Fibroblast of lung (primary cell): ENCODE measurements at regions not wholly inside any gene's neighbourhood (a gene's known extent, or its start where the extent isn't known, plus 50 kb on each side); places are given as distances from the start of the nearest gene placed in this dataset.

Experiments
- DNase-seq, 2 donors: peaks; one replicate each; pipeline versions ENCODE4 v3.0.0 to v3.0.0-alpha.2; 2010; ENCODE audit warnings: low read depth in 2 of 2
- H2AFZ ChIP-seq: 2 replicates; pipeline ENCODE4 v1.5.1; 2012; ENCODE audit warnings: low read length, control low read depth, inconsistent platforms
- H3K27ac ChIP-seq: 2 replicates; pipeline ENCODE4 v1.5.1; 2011; ENCODE audit warnings: low read length, control low read depth; ENCODE audit not compliant: insufficient read depth
- H3K27me3 ChIP-seq: 2 replicates; pipeline ENCODE4 v1.5.1; 2011; ENCODE audit warnings: mild to moderate bottlenecking, low read length; ENCODE audit not compliant: control insufficient read depth, insufficient read depth
- H3K36me3 ChIP-seq: 2 replicates; pipeline ENCODE4 v1.5.1; 2011; ENCODE audit warnings: low read length; ENCODE audit not compliant: control insufficient read depth, insufficient read depth
- H3K4me1 ChIP-seq: 2 replicates; pipeline ENCODE4 v1.5.1; 2011; ENCODE audit warnings: low read length; ENCODE audit not compliant: control insufficient read depth, insufficient read depth; ENCODE audit errors: extremely low read depth
- H3K4me2 ChIP-seq: 2 replicates; pipeline ENCODE4 v1.5.1; 2011; ENCODE audit warnings: low read length, control low read depth; ENCODE audit not compliant: insufficient read depth; ENCODE audit errors: extremely low read depth
- H3K4me3 ChIP-seq, 4 experiments: fragments of 200-600 bp in 1 of 4; sonication (generic) in 1 of 4; replicated peaks in 1 of 4; 2 replicates each; pipeline ENCODE4 v1.5.1; 2011 to 2016; ENCODE audit warnings: low read length in 4 of 4, low read depth in 3 of 4, mild to moderate bottlenecking in 3 of 4, control low read depth in 2 of 4, inconsistent platforms in 1 of 4, mixed read lengths in 1 of 4; ENCODE audit not compliant: insufficient read depth in 1 of 4; ENCODE audit errors: control extremely low read depth in 1 of 4
- H3K79me2 ChIP-seq: 2 replicates; pipeline ENCODE4 v1.5.1; 2012; ENCODE audit warnings: mild to moderate bottlenecking, low read length, inconsistent platforms; ENCODE audit not compliant: control insufficient read depth, insufficient read depth
- H3K9ac ChIP-seq: 2 replicates; pipeline ENCODE4 v1.5.1; 2011; ENCODE audit warnings: mild to moderate bottlenecking, low read length, control low read depth; ENCODE audit not compliant: insufficient read depth
- H3K9me3 ChIP-seq: 2 replicates; pipeline ENCODE4 v1.5.1; 2012; ENCODE audit warnings: low read depth, low read length; ENCODE audit not compliant: control insufficient read depth, insufficient read depth
- H4K20me1 ChIP-seq: 2 replicates; pipeline ENCODE4 v1.5.1; 2011; ENCODE audit warnings: low read length; ENCODE audit not compliant: control insufficient read depth, insufficient read depth; ENCODE audit errors: extremely low read depth
- EZH2 ChIP-seq: IDR thresholded peaks from 2 replicates; pipeline ENCODE4 v1.5.1; 2012; ENCODE audit warnings: low read length, control low read depth, mild to moderate bottlenecking; ENCODE audit errors: missing control alignments
- TF ChIP-seq, protein P1 (sequence below), 2 donors: IDR thresholded peaks in 1 of 2; conservative IDR thresholded peaks in 1 of 2; 1 replicate in 1 of 2; 2 replicates in 1 of 2; pipeline ENCODE4 v1.5.1; 2011 to 2012; ENCODE audit warnings: low read length in 2 of 2, control low read depth in 1 of 2, inconsistent platforms in 1 of 2, low read depth in 1 of 2, mild to moderate bottlenecking in 1 of 2

DNA sequence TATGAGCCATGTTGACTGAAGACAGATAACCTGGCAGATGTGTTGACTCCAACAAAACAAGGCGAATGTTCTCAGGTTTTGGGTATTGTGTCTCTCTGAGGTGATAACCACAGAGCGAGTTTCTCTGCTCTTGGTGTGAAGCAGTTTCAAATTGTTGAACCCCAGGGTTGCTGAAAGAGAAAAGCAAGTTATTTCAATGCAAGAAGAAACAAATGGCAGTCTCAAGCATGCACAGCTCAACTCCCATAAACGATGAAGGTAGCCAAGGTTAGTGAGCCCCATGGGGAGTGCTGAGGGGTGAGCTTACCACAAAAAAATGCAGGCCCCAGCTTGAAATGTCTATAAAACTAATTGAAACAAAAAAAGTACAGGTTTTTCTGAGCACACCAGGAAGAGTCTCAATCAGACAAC, 220.8 kb upstream of the DAPK1 start:
- Histone ChIP-seq H2AFZ (no peak overlapping the region), H3K27me3 (no peaks in the 10 kb centered on the region), H4K20me1 (no peaks in the 10 kb centered on the region), H3K27ac (no peak overlapping the region), H3K4me2 (no peak overlapping the region), H3K36me3 (no peaks in the 10 kb centered on the region), H3K4me1 (peaks cover 9% of the 10 kb centered on the region), H3K4me3 (no peak overlapping the region), H3K79me2 (no peaks in the 10 kb centered on the region), H3K9ac (no peak overlapping the region), H3K9me3 (no peaks in the 10 kb centered on the region)
- peak in 1 of 2 donors; percentile 70 for DNase-seq
- TF ChIP-seq EZH2 = no peak
- TF ChIP-seq, protein P1, sequence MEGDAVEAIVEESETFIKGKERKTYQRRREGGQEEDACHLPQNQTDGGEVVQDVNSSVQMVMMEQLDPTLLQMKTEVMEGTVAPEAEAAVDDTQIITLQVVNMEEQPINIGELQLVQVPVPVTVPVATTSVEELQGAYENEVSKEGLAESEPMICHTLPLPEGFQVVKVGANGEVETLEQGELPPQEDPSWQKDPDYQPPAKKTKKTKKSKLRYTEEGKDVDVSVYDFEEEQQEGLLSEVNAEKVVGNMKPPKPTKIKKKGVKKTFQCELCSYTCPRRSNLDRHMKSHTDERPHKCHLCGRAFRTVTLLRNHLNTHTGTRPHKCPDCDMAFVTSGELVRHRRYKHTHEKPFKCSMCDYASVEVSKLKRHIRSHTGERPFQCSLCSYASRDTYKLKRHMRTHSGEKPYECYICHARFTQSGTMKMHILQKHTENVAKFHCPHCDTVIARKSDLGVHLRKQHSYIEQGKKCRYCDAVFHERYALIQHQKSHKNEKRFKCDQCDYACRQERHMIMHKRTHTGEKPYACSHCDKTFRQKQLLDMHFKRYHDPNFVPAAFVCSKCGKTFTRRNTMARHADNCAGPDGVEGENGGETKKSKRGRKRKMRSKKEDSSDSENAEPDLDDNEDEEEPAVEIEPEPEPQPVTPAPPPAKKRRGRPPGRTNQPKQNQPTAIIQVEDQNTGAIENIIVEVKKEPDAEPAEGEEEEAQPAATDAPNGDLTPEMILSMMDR (conservative IDR thresholded peaks at IDR 0.05 in 1 of 2, IDR thresholded peaks at IDR 0.05 in 1 of 2; ENCODE audit: low read depth in 1 of 2, low read length in 2 of 2) = no peak

- Histone ChIP-seq H4K20me1 (no peaks in the 10 kb centered on the region), H3K9ac (no peak overlapping the region), H3K9me3 (no peaks in the 10 kb centered on the region), H3K79me2 (no peaks in the 10 kb centered on the region), H3K36me3 (no peaks in the 10 kb centered on the region), H3K4me3 (no peak overlapping the region), H3K4me1 (peaks cover 9% of the 10 kb centered on the region), H3K27me3 (no peaks in the 10 kb centered on the region), H3K4me2 (no peak overlapping the region), H3K27ac (no peak overlapping the region), H2AFZ (no peak overlapping the region)
- TF ChIP-seq, protein P1 (conservative IDR thresholded peaks at IDR 0.05 in 1 of 2, IDR thresholded peaks at IDR 0.05 in 1 of 2; ENCODE audit: low read depth in 1 of 2, low read length in 2 of 2) = no peak
- TF ChIP-seq EZH2 = no peak
- DNase-seq = no peak
These were observed 220.3 kb upstream of the DAPK1 start for GRCh38 chr9:87277346-87277745.

DNA sequence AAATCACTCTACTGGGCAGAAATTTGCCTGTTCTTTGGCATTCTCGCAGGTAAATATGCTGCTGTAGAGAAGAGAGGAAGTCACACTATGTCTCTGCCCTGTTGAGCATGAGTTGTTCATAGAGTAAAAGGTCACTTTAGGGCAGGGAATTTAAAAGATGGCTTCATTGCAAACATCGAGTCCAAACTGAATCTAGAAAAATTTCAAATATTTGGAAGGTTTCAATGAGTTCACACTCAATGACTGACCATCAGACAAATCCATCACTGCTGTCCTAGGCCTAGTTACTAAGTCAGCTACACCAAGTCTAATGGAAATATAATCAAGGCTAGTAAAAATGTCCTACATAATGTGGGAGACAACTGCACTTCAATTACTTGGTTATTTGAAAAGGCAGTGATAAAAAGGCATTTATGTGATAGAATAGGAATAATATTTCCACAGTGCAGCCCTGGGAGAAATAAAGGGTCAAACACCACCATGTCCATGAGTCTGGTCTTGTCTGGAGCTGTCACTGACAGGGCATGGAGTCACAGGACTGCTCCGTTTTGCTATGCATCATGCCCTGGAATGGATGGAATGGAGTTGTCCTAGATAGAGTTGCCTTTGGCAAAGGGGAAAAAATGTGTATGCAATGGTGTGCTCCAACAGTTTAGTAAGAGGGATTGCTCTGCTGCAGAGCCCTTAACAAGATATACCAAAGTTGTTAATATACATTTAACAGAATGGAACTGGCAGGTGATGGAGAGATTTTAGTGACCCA, 218.5 kb upstream of the DAPK1 start:
- peaks cover 9% of the 10 kb centered on the region for H3K4me1 ChIP-seq

More for the DNA sequence above, 218.5 kb upstream of the DAPK1 start:
- Histone ChIP-seq H3K27ac (no peak overlapping the region), H4K20me1 (no peaks in the 10 kb centered on the region), H3K9ac (no peak overlapping the region), H3K9me3 (no peaks in the 10 kb centered on the region), H2AFZ (no peak overlapping the region), H3K27me3 (no peaks in the 10 kb centered on the region), H3K79me2 (no peaks in the 10 kb centered on the region), H3K36me3 (no peaks in the 10 kb centered on the region), H3K4me3 (no peak overlapping the region), H3K4me2 (no peak overlapping the region)
- DNase-seq = peak in 1 of 2 donors; percentile 63
- TF ChIP-seq, protein P1 (conservative IDR thresholded peaks at IDR 0.05 in 1 of 2, IDR thresholded peaks at IDR 0.05 in 1 of 2; ENCODE audit: low read depth in 1 of 2, low read length in 2 of 2) = no peak
- TF ChIP-seq EZH2 = no peak
